LHCN-M2 (cell line): ENCODE measurements at regions not wholly inside any gene's neighbourhood (a gene's known extent, or its start where the extent isn't known, plus 50 kb on each side); places are given as distances from the start of the nearest gene placed in this dataset.

Experiments used
- DNase-seq: peaks from one replicate; pipeline ENCODE4 v3.0.0-alpha.2; 2012; ENCODE audit warnings: low read depth

GRCh38 chr12:58364389-58365086 lies 423.2 kb downstream of the ATP23 start:
- DNase-seq: peak; percentile 98

- DNase-seq: no peak
Observed at GRCh38 chr12:58365087-58365390, 423.7 kb downstream of the ATP23 start.

GRCh38 chr12:58367041-58367440 lies 425.7 kb downstream of the ATP23 start:
- DNase-seq: no peak

- DNase-seq: no peak
Observed at GRCh38 chr12:58368001-58368400, 426.6 kb downstream of the ATP23 start.

GRCh38 chr12:58369576-58369975 lies 428.2 kb downstream of the ATP23 start:
- no peak for DNase-seq

GRCh38 chr12:58372298-58372697 lies 430.9 kb downstream of the ATP23 start:
- DNase-seq: no peak

GRCh38 chr12:58378028-58378427 lies 436.7 kb downstream of the ATP23 start:
- no peak for DNase-seq

GRCh38 chr12:58381546-58381945 lies 440.2 kb downstream of the ATP23 start:
- DNase-seq: no peak

- no peak for DNase-seq
Observed at GRCh38 chr12:58384196-58384595, 442.8 kb downstream of the ATP23 start.

- DNase-seq: no peak
Observed at GRCh38 chr12:58386136-58386535, 444.8 kb downstream of the ATP23 start.

- peak; percentile 51 for DNase-seq
Observed at GRCh38 chr12:58387199-58387598, 445.8 kb downstream of the ATP23 start.

GRCh38 chr12:58388261-58388660 lies 446.9 kb downstream of the ATP23 start:
- no peak for DNase-seq

- DNase-seq: no peak
Observed at GRCh38 chr12:58393152-58393551, 451.8 kb downstream of the ATP23 start.

- DNase-seq: no peak
Observed at GRCh38 chr12:58395056-58395455, 453.7 kb downstream of the ATP23 start.

GRCh38 chr12:58395470-58395869 lies 454.1 kb downstream of the ATP23 start:
- DNase-seq: peak; percentile 58

GRCh38 chr12:58396239-58396638 lies 454.9 kb downstream of the ATP23 start:
- DNase-seq: no peak

- DNase-seq: no peak
Observed at GRCh38 chr12:58405363-58405762, 464.0 kb downstream of the ATP23 start.

GRCh38 chr12:58408516-58408915 lies 467.1 kb downstream of the ATP23 start:
- no peak for DNase-seq

- no peak for DNase-seq
Observed at GRCh38 chr12:58412461-58413060, 471.2 kb downstream of the ATP23 start.

GRCh38 chr12:58413794-58414193 lies 472.4 kb downstream of the ATP23 start:
- no peak for DNase-seq

GRCh38 chr12:58414398-58414871 lies 473.1 kb downstream of the ATP23 start:
- DNase-seq: peak; percentile 45

GRCh38 chr12:58415716-58416115 lies 474.3 kb downstream of the ATP23 start:
- DNase-seq: no peak

GRCh38 chr12:58416236-58416635 lies 474.9 kb downstream of the ATP23 start:
- peak; percentile 78 for DNase-seq
